NB4 (cell line): ENCODE measurements at regions not wholly inside any gene's neighbourhood (a gene's known extent, or its start where the extent isn't known, plus 50 kb on each side); places are given as distances from the start of the nearest gene placed in this dataset.

Experiments used
- MYC ChIP-seq: IDR thresholded peaks from 2 replicates; pipeline ENCODE4 v1.6.1; 2011; ENCODE audit warnings: low read depth, low read length
- POLR2A ChIP-seq: IDR thresholded peaks from 2 replicates; pipeline ENCODE4 v1.6.1; 2011; ENCODE audit warnings: mild to moderate bottlenecking; ENCODE audit not compliant: insufficient read length; ENCODE audit errors: extremely low read depth
- TF ChIP-seq, protein P1 (sequence below): IDR thresholded peaks from one replicate; pipeline ENCODE4 v1.5.1; 2012; ENCODE audit warnings: low read depth, low read length

GRCh38 chr16:25487888-25488287 is 203.9 kb upstream of the HS3ST4 start:
- no peak for TF ChIP-seq POLR2A
- TF ChIP-seq, protein P1, sequence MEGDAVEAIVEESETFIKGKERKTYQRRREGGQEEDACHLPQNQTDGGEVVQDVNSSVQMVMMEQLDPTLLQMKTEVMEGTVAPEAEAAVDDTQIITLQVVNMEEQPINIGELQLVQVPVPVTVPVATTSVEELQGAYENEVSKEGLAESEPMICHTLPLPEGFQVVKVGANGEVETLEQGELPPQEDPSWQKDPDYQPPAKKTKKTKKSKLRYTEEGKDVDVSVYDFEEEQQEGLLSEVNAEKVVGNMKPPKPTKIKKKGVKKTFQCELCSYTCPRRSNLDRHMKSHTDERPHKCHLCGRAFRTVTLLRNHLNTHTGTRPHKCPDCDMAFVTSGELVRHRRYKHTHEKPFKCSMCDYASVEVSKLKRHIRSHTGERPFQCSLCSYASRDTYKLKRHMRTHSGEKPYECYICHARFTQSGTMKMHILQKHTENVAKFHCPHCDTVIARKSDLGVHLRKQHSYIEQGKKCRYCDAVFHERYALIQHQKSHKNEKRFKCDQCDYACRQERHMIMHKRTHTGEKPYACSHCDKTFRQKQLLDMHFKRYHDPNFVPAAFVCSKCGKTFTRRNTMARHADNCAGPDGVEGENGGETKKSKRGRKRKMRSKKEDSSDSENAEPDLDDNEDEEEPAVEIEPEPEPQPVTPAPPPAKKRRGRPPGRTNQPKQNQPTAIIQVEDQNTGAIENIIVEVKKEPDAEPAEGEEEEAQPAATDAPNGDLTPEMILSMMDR: no peak
- TF ChIP-seq MYC: no peak
